Smooth muscle cell (in vitro differentiated cells): ENCODE measurements at regions not wholly inside any gene's neighbourhood (a gene's known extent, or its start where the extent isn't known, plus 50 kb on each side); places are given as distances from the start of the nearest gene placed in this dataset.
A peak's percentile ranks its signal among the peaks of the same experiment; 100 is the strongest.

Experiments
- DNase-seq: peaks from one replicate; lab custom pipeline; 2025; ENCODE audit not compliant: unreplicated experiment; lab: John Stamatoyannopoulos, UW
- H2AFZ ChIP-seq: fragments of 200-600 bp; sonication (generic); 2 replicates; pipeline ENCODE4 v1.6.0; 2016; ENCODE audit warnings: antibody characterized with exemption, low read depth, mild to moderate bottlenecking
- H3F3A ChIP-seq: fragments of 200-600 bp; sonication (generic); 2 replicates; pipeline ENCODE4 v1.6.0; 2017; ENCODE audit warnings: antibody characterized with exemption, low read depth
- H3K27ac ChIP-seq: fragments of 200-600 bp; sonication (generic); 2 replicates; pipeline ENCODE4 v1.5.1; 2016; ENCODE audit warnings: low read depth, mild to moderate bottlenecking
- H3K27me3 ChIP-seq: fragments of 200-600 bp; sonication (generic); 2 replicates; pipeline ENCODE4 v1.6.1; 2016; ENCODE audit warnings: low read depth, mild to moderate bottlenecking
- H3K36me3 ChIP-seq: fragments of 200-600 bp; sonication (generic); 2 replicates; pipeline ENCODE4 v1.5.1; 2016; ENCODE audit warnings: low read depth
- H3K4me1 ChIP-seq: fragments of 200-600 bp; sonication (generic); 2 replicates; pipeline ENCODE4 v1.5.1; 2016; ENCODE audit warnings: low read depth
- H3K4me2 ChIP-seq: fragments of 200-600 bp; sonication (generic); 2 replicates; pipeline ENCODE4 v1.6.0; 2016; ENCODE audit warnings: mild to moderate bottlenecking
- H3K4me3 ChIP-seq: fragments of 200-600 bp; sonication (generic); 2 replicates; pipeline ENCODE4 v1.5.1; 2016; ENCODE audit warnings: mild to moderate bottlenecking
- H3K79me2 ChIP-seq: fragments of 200-600 bp; sonication (generic); 2 replicates; pipeline ENCODE4 v1.6.0; 2016; ENCODE audit warnings: low read depth, mild to moderate bottlenecking
- H3K9ac ChIP-seq: fragments of 200-600 bp; sonication (generic); 2 replicates; pipeline ENCODE4 v1.6.0; 2016; ENCODE audit warnings: low read depth
- H3K9me3 ChIP-seq: fragments of 200-600 bp; sonication (generic); replicated peaks from 2 replicates; pipeline ENCODE4 v1.5.1; 2016; ENCODE audit warnings: low read depth
- H4K20me1 ChIP-seq: fragments of 200-600 bp; sonication (generic); 2 replicates; pipeline ENCODE4 v1.6.0; 2016; ENCODE audit warnings: low read depth
- CTCF ChIP-seq: fragments of 200-600 bp; sonication (generic); IDR thresholded peaks from 2 replicates; pipeline ENCODE4 v1.5.1; 2017; ENCODE audit warnings: borderline replicate concordance, mild to moderate bottlenecking, antibody characterized with exemption; ENCODE audit not compliant: insufficient read depth, poor library complexity, severe bottlenecking
- WGBS: methylation state at CpG from one replicate; pipeline ENCODE4 v1.1.7; 2016; ENCODE audit warnings: low lambda C conversion rate; 5-methylcytosine and 5-hydroxymethylcytosine counted together

- no peak for DNase-seq
- WGBS = 44% methylated on average over 3 of the region's 3 CpGs
- Histone ChIP-seq H3K4me1 (no peaks in the 10 kb centered on the region), H3K9me3 (no peaks in the 10 kb centered on the region), H3K79me2 (no peaks in the 10 kb centered on the region), H2AFZ (no peak overlapping the region), H4K20me1 (no peaks in the 10 kb centered on the region), H3K27me3 (no peaks in the 10 kb centered on the region), H3K4me3 (no peak overlapping the region), H3K9ac (no peak overlapping the region), H3F3A (no peaks in the 10 kb centered on the region), H3K4me2 (no peak overlapping the region), H3K27ac (no peak overlapping the region), H3K36me3 (no peaks in the 10 kb centered on the region)
- no peak for TF ChIP-seq CTCF
Observed at GRCh38 chr5:54616031-54616430, 98.5 kb downstream of the SNX18 start.

- DNase-seq = no peak
- no peaks in the 10 kb centered on the region for H3K36me3 ChIP-seq
- no peak overlapping the region for H3K4me3 ChIP-seq
- no peak overlapping the region for H3K4me2 ChIP-seq
- H3F3A ChIP-seq = no peaks in the 10 kb centered on the region
- no peak overlapping the region for H3K9ac ChIP-seq
- H3K9me3 ChIP-seq = no peaks in the 10 kb centered on the region
- no peak overlapping the region for H2AFZ ChIP-seq
- no peaks in the 10 kb centered on the region for H4K20me1 ChIP-seq
- no peaks in the 10 kb centered on the region for H3K27me3 ChIP-seq
- no peaks in the 10 kb centered on the region for H3K4me1 ChIP-seq
- no peak overlapping the region for H3K27ac ChIP-seq
- 97% methylated on average over 1 of the region's 1 CpG for WGBS
- no peaks in the 10 kb centered on the region for H3K79me2 ChIP-seq
- no peak for TF ChIP-seq CTCF
Observed at GRCh38 chr5:54615381-54615780, 97.8 kb downstream of the SNX18 start.

GRCh38 chr5:54612711-54613110, 95.2 kb downstream of the SNX18 start:
- no peak for DNase-seq
- H3K79me2 ChIP-seq = no peaks in the 10 kb centered on the region
- H3K4me1 ChIP-seq = no peaks in the 10 kb centered on the region
- TF ChIP-seq CTCF = no peak
- no peaks in the 10 kb centered on the region for H3K9me3 ChIP-seq
- H3F3A ChIP-seq = no peaks in the 10 kb centered on the region
- H3K9ac ChIP-seq = no peak overlapping the region
- no peaks in the 10 kb centered on the region for H3K27me3 ChIP-seq
- 81% methylated on average over 5 of the region's 5 CpGs for WGBS
- H3K36me3 ChIP-seq = no peaks in the 10 kb centered on the region
- H3K4me2 ChIP-seq = no peak overlapping the region
- no peak overlapping the region for H3K4me3 ChIP-seq
- no peaks in the 10 kb centered on the region for H4K20me1 ChIP-seq
- no peak overlapping the region for H2AFZ ChIP-seq
- no peak overlapping the region for H3K27ac ChIP-seq

GRCh38 chr5:54611290-54611951, 93.9 kb downstream of the SNX18 start:
- no peak for DNase-seq
- Histone ChIP-seq H3K9ac (no peak overlapping the region), H3K27me3 (no peaks in the 10 kb centered on the region), H3F3A (no peaks in the 10 kb centered on the region), H3K4me2 (peak overlapping the region; percentile 36), H3K27ac (no peak overlapping the region), H3K36me3 (no peaks in the 10 kb centered on the region), H3K4me3 (no peak overlapping the region), H4K20me1 (no peaks in the 10 kb centered on the region), H3K9me3 (no peaks in the 10 kb centered on the region), H2AFZ (no peak overlapping the region), H3K4me1 (no peaks in the 10 kb centered on the region), H3K79me2 (no peaks in the 10 kb centered on the region)
- whole genome bisulfite sequencing = 63% methylated on average over 5 of the region's 5 CpGs
- no peak for TF ChIP-seq CTCF
